GM23338 (cell line): ENCODE measurements at regions not wholly inside any gene's neighbourhood (a gene's known extent, or its start where the extent isn't known, plus 50 kb on each side); places are given as distances from the start of the nearest gene placed in this dataset.

Experiments
- CREB1 ChIP-seq: fragments of 250-450 bp; sonication (Bioruptor Pico); IDR thresholded peaks from 2 replicates; pipeline ENCODE4 v1.5.0; 2020; ENCODE audit warnings: low read depth, mild to moderate bottlenecking, moderate library complexity
- EZH2 ChIP-seq: fragments of 200-600 bp; sonication (generic); IDR thresholded peaks from one replicate; pipeline ENCODE4 v1.8.0; 2017; ENCODE audit warnings: antibody characterized with exemption, mild to moderate bottlenecking, low read depth; ENCODE audit not compliant: unreplicated experiment
- EZH2phosphoT487 ChIP-seq: fragments of 200-600 bp; sonication (generic); IDR thresholded peaks from one replicate; pipeline ENCODE4 v1.8.1; 2018; ENCODE audit warnings: antibody characterized with exemption; ENCODE audit not compliant: unreplicated experiment
- JUNB ChIP-seq: IDR thresholded peaks from one replicate; pipeline ENCODE4 v1.6.1; 2016; ENCODE audit warnings: antibody characterized with exemption; ENCODE audit not compliant: unreplicated experiment
- NANOG ChIP-seq: IDR thresholded peaks from 2 replicates; pipeline ENCODE4 v1.6.1; 2016; ENCODE audit warnings: antibody characterized with exemption, borderline replicate concordance
- POLR2AphosphoS5 ChIP-seq: IDR thresholded peaks from 2 replicates; pipeline ENCODE4 v1.6.1; 2016; ENCODE audit warnings: antibody characterized with exemption, low read depth
- STAT1 ChIP-seq: IDR thresholded peaks from one replicate; pipeline ENCODE4 v1.6.1; 2016; ENCODE audit warnings: antibody characterized with exemption; ENCODE audit not compliant: unreplicated experiment
- ZNF114 ChIP-seq: fragments of 250-450 bp; sonication (Bioruptor Pico); IDR thresholded peaks from 2 replicates; pipeline ENCODE4 v1.5.0; 2020; ENCODE audit warnings: mild to moderate bottlenecking, moderate library complexity
- ZNF331 ChIP-seq: fragments of 250-450 bp; sonication (Bioruptor Pico); IDR thresholded peaks from 2 replicates; pipeline ENCODE4 v1.5.0; 2020; ENCODE audit warnings: low read depth, mild to moderate bottlenecking, moderate library complexity
- TF ChIP-seq, protein P1 (sequence below), 2 experiments: fragments of 200-600 bp in 1 of 2; sonication (generic) in 1 of 2; conservative IDR thresholded peaks; 2 replicates each; pipeline versions ENCODE4 v1.5.1 to v1.6.1; 2016 to 2017; ENCODE audit warnings: antibody characterized with exemption in 2 of 2, low read depth in 2 of 2, mild to moderate bottlenecking in 2 of 2, moderate library complexity in 1 of 2
- TF ChIP-seq, protein P2 (sequence below): IDR thresholded peaks from one replicate; pipeline ENCODE4 v1.6.1; 2018; ENCODE audit warnings: antibody characterized with exemption; ENCODE audit not compliant: unreplicated experiment
- TF ChIP-seq, protein P3 (sequence below): IDR thresholded peaks from 2 replicates; pipeline ENCODE4 v1.6.1; 2016; ENCODE audit warnings: antibody characterized with exemption

DNA sequence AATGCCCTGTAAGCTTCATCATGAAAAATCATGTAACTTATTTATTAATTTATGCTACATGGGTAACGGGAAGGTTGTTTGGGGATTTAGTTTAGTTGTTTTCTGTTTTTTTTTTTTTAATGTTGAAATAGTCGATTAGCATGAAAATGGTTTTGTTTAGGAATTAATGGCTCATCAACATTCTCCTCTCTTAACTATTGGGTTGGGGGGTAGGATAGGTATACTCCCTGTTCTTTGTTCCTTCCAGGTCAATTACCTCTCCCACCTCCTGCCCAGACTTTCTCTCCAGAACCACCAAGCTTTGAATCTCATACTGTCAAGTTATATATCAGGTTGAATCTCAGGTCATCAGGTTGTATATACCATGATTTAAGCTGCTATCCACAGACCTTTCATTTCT lies 568.7 kb upstream of the DSEL start:
- TF ChIP-seq EZH2phosphoT487 (no peak), POLR2AphosphoS5 (no peak), JUNB (no peak), NANOG (peak; percentile 60; the same call in 1 of the 2 replicates), EZH2 (no peak), ZNF331 (CRISPR knock-in tag) (no peak), STAT1 (no peak), ZNF114 (CRISPR knock-in tag) (no peak), CREB1 (CRISPR knock-in tag) (no peak)
- TF ChIP-seq, protein P1, sequence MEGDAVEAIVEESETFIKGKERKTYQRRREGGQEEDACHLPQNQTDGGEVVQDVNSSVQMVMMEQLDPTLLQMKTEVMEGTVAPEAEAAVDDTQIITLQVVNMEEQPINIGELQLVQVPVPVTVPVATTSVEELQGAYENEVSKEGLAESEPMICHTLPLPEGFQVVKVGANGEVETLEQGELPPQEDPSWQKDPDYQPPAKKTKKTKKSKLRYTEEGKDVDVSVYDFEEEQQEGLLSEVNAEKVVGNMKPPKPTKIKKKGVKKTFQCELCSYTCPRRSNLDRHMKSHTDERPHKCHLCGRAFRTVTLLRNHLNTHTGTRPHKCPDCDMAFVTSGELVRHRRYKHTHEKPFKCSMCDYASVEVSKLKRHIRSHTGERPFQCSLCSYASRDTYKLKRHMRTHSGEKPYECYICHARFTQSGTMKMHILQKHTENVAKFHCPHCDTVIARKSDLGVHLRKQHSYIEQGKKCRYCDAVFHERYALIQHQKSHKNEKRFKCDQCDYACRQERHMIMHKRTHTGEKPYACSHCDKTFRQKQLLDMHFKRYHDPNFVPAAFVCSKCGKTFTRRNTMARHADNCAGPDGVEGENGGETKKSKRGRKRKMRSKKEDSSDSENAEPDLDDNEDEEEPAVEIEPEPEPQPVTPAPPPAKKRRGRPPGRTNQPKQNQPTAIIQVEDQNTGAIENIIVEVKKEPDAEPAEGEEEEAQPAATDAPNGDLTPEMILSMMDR (conservative IDR thresholded peaks at IDR 0.05; ENCODE audit: low read depth in 2 of 2) = no peak
- TF ChIP-seq, protein P2, sequence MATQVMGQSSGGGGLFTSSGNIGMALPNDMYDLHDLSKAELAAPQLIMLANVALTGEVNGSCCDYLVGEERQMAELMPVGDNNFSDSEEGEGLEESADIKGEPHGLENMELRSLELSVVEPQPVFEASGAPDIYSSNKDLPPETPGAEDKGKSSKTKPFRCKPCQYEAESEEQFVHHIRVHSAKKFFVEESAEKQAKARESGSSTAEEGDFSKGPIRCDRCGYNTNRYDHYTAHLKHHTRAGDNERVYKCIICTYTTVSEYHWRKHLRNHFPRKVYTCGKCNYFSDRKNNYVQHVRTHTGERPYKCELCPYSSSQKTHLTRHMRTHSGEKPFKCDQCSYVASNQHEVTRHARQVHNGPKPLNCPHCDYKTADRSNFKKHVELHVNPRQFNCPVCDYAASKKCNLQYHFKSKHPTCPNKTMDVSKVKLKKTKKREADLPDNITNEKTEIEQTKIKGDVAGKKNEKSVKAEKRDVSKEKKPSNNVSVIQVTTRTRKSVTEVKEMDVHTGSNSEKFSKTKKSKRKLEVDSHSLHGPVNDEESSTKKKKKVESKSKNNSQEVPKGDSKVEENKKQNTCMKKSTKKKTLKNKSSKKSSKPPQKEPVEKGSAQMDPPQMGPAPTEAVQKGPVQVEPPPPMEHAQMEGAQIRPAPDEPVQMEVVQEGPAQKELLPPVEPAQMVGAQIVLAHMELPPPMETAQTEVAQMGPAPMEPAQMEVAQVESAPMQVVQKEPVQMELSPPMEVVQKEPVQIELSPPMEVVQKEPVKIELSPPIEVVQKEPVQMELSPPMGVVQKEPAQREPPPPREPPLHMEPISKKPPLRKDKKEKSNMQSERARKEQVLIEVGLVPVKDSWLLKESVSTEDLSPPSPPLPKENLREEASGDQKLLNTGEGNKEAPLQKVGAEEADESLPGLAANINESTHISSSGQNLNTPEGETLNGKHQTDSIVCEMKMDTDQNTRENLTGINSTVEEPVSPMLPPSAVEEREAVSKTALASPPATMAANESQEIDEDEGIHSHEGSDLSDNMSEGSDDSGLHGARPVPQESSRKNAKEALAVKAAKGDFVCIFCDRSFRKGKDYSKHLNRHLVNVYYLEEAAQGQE = no peak
- TF ChIP-seq, protein P3, sequence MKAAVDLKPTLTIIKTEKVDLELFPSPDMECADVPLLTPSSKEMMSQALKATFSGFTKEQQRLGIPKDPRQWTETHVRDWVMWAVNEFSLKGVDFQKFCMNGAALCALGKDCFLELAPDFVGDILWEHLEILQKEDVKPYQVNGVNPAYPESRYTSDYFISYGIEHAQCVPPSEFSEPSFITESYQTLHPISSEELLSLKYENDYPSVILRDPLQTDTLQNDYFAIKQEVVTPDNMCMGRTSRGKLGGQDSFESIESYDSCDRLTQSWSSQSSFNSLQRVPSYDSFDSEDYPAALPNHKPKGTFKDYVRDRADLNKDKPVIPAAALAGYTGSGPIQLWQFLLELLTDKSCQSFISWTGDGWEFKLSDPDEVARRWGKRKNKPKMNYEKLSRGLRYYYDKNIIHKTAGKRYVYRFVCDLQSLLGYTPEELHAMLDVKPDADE = no peak
